ENCODE measurements at regions not wholly inside any gene's neighbourhood (a gene's known extent, or its start where the extent isn't known, plus 50 kb on each side); places are given as distances from the start of the nearest gene placed in this dataset.
"Not testable (repeated sequence)": the region's sequence is repeated elsewhere in the genome, so short reads cannot be mapped to it uniquely, and the experiment has no call there.

GRCh38 chr14:22105006-22105623, 431.5 kb upstream of the OR4E1 start:
- Histone ChIP-seq H3K36me3 (ENCODE audit: control insufficient read depth in 2 of 2, extremely low read depth in 1 of 2, insufficient read depth in 2 of 2, low read length in 2 of 2) (no peaks in the 10 kb centered on the region), H3K4me2 (ENCODE audit: control insufficient read depth, extremely low read depth, insufficient read depth, low read depth, low read length) (no peak overlapping the region), H3K9me1 (ENCODE audit: control insufficient read depth, extremely low read depth, insufficient read depth, low read length) (no peaks in the 10 kb centered on the region), H4K20me1 (ENCODE audit: control insufficient read depth, extremely low read depth, insufficient read depth, low read length) (no peaks in the 10 kb centered on the region), H3K27me3 (ENCODE audit: control insufficient read depth, extremely low read depth, insufficient read depth, low read length) (no peaks in the 10 kb centered on the region), H3K9ac (ENCODE audit: control insufficient read depth, extremely low read depth, insufficient read depth, low read length) (no peak overlapping the region), H3K27ac (ENCODE audit: control insufficient read depth, insufficient read depth, low read length) (no peak overlapping the region), H2AFZ (ENCODE audit: control insufficient read depth, low read length) (no peak overlapping the region), H3K4me3 (ENCODE audit: control insufficient read depth in 2 of 3, extremely low read depth in 1 of 3, insufficient read depth in 2 of 3, low read depth in 1 of 3, low read length in 3 of 3) (no peak overlapping the region), H3K9me3 (ENCODE audit: control insufficient read depth, low read depth, low read length) (no peaks in the 10 kb centered on the region), H3K4me1 (ENCODE audit: control insufficient read depth, extremely low read depth, insufficient read depth, low read length) (peaks cover 9% of the 10 kb centered on the region), H3K79me2 (ENCODE audit: control insufficient read depth, insufficient read depth, low read length) (no peaks in the 10 kb centered on the region)
- TF ChIP-seq EZH2 (IDR thresholded peaks at IDR 0.05; ENCODE audit: low read length) (no peak), CTCF (optimal IDR thresholded peaks at IDR 0.05 in 1 of 3, IDR thresholded peaks at IDR 0.05 in 1 of 3, conservative IDR thresholded peaks at IDR 0.05 in 1 of 3; ENCODE audit: extremely low read depth in 1 of 3, insufficient read depth in 2 of 3, low read length in 3 of 3) (no peak)
- FAIRE-seq = no peak
- dilution Hi-C loops (cut with MboI; ENCODE audit: extremely low pct_ligation_motif_present, low sequenced_read_pairs) = no loop called here
- DNase-seq (ENCODE audit: low read depth, low spot score) = no peak

- H3K79me2 ChIP-seq (ENCODE audit: control insufficient read depth, insufficient read depth, low read length); H3K36me3 ChIP-seq (ENCODE audit: control insufficient read depth in 2 of 2, extremely low read depth in 1 of 2, insufficient read depth in 2 of 2, low read length in 2 of 2); dilution Hi-C loops (cut with MboI; ENCODE audit: extremely low pct_ligation_motif_present, low sequenced_read_pairs); H3K4me2 ChIP-seq (ENCODE audit: control insufficient read depth, extremely low read depth, insufficient read depth, low read depth, low read length); FAIRE-seq; H2AFZ ChIP-seq (ENCODE audit: control insufficient read depth, low read length); H3K4me1 ChIP-seq (ENCODE audit: control insufficient read depth, extremely low read depth, insufficient read depth, low read length); H3K4me3 ChIP-seq (ENCODE audit: control insufficient read depth in 2 of 3, extremely low read depth in 1 of 3, insufficient read depth in 2 of 3, low read depth in 1 of 3, low read length in 3 of 3); DNase-seq (ENCODE audit: low read depth, low spot score); H3K27ac ChIP-seq (ENCODE audit: control insufficient read depth, insufficient read depth, low read length); H3K9me1 ChIP-seq (ENCODE audit: control insufficient read depth, extremely low read depth, insufficient read depth, low read length); H4K20me1 ChIP-seq (ENCODE audit: control insufficient read depth, extremely low read depth, insufficient read depth, low read length); H3K9ac ChIP-seq (ENCODE audit: control insufficient read depth, extremely low read depth, insufficient read depth, low read length); H3K27me3 ChIP-seq (ENCODE audit: control insufficient read depth, extremely low read depth, insufficient read depth, low read length); H3K9me3 ChIP-seq (ENCODE audit: control insufficient read depth, low read depth, low read length): not testable (repeated sequence)
Observed at GRCh38 chr14:22100764-22101120, 427.1 kb upstream of the OR4E1 start.
